Liver (tissue), 8 donors: ENCODE measurements at regions not wholly inside any gene's neighbourhood (a gene's known extent, or its start where the extent isn't known, plus 50 kb on each side); places are given as distances from the start of the nearest gene placed in this dataset.

Experiments
- DNase-seq: peaks from one replicate; pipeline ENCODE4 v3.0.0-alpha.2; 2017; ENCODE audit warnings: low spot score
- H3K27ac ChIP-seq, 2 donors: one replicate each; pipeline ENCODE4 v1.7.0; 2013; ENCODE audit warnings: inconsistent platforms in 2 of 2, low read length in 2 of 2, control low read depth in 1 of 2, low read depth in 1 of 2, mild to moderate bottlenecking in 1 of 2
- H3K27me3 ChIP-seq, 4 donors: one replicate each; pipeline versions ENCODE4 v1.6.1 to v1.7.0; 2013; ENCODE audit warnings: low read length in 3 of 4, inconsistent platforms in 1 of 4, mild to moderate bottlenecking in 1 of 4, moderate library complexity in 1 of 4; ENCODE audit not compliant: control insufficient read depth in 4 of 4, insufficient read depth in 4 of 4
- H3K36me3 ChIP-seq, 4 donors: one replicate each; pipeline versions ENCODE4 v1.6.1 to v1.7.0; 2013; ENCODE audit warnings: low read length in 3 of 4, mild to moderate bottlenecking in 3 of 4, low read depth in 1 of 4, moderate library complexity in 1 of 4; ENCODE audit not compliant: control insufficient read depth in 4 of 4, insufficient read depth in 3 of 4
- H3K4me1 ChIP-seq, 4 donors: one replicate each; pipeline versions ENCODE4 v1.6.1 to v1.7.0; 2013; ENCODE audit warnings: low read length in 3 of 4, mild to moderate bottlenecking in 3 of 4, moderate library complexity in 1 of 4; ENCODE audit not compliant: control insufficient read depth in 4 of 4, insufficient read depth in 4 of 4
- H3K4me3 ChIP-seq, 3 donors: one replicate each; pipeline versions ENCODE4 v1.6.1 to v1.7.0; 2013; ENCODE audit warnings: low read length in 3 of 3, control low read depth in 1 of 3, low read depth in 1 of 3, mild to moderate bottlenecking in 1 of 3
- H3K9ac ChIP-seq, 2 donors: one replicate each; pipeline ENCODE4 v1.7.0; 2013; ENCODE audit warnings: low read length in 2 of 2, mild to moderate bottlenecking in 2 of 2, moderate library complexity in 2 of 2, control low read depth in 1 of 2, low read depth in 1 of 2
- H3K9me3 ChIP-seq, 4 donors: one replicate each; pipeline versions ENCODE4 v1.6.1 to v1.7.0; 2013; ENCODE audit warnings: low read length in 3 of 4; ENCODE audit not compliant: control insufficient read depth in 4 of 4
- ATF3 ChIP-seq: IDR thresholded peaks from 2 replicates; pipeline ENCODE4 v1.6.1; 2016; ENCODE audit warnings: antibody characterized with exemption
- CTCF ChIP-seq: fragments of 150-350 bp; IDR thresholded peaks from 2 replicates; pipeline ENCODE4 v1.5.1; 2017; ENCODE audit warnings: improper control_type of control experiment, low read depth, low read length; ENCODE audit not compliant: missing input control
- EGR1 ChIP-seq, 2 donors: IDR thresholded peaks; 2 replicates each; pipeline ENCODE4 v1.6.1; 2016 to 2018; ENCODE audit warnings: antibody characterized with exemption in 2 of 2, low read depth in 2 of 2
- FOXA1 ChIP-seq: IDR thresholded peaks from 2 replicates; pipeline ENCODE4 v1.6.1; 2016; ENCODE audit warnings: antibody characterized with exemption
- FOXA2 ChIP-seq: IDR thresholded peaks from 2 replicates; pipeline ENCODE4 v1.6.1; 2016; ENCODE audit warnings: antibody characterized with exemption
- GABPA ChIP-seq, 2 donors: IDR thresholded peaks in 1 of 2; conservative IDR thresholded peaks in 1 of 2; 2 replicates each; pipeline ENCODE4 v1.6.1; 2016; ENCODE audit warnings: antibody characterized with exemption in 2 of 2, mild to moderate bottlenecking in 1 of 2, moderate library complexity in 1 of 2
- HNF4A ChIP-seq, 2 donors: conservative IDR thresholded peaks; 2 replicates each; pipeline ENCODE4 v1.6.1; 2016; ENCODE audit warnings: antibody characterized with exemption in 2 of 2, mild to moderate bottlenecking in 2 of 2
- HNF4G ChIP-seq: IDR thresholded peaks from 2 replicates; pipeline ENCODE4 v1.6.1; 2016; ENCODE audit warnings: antibody characterized with exemption
- JUND ChIP-seq, 2 donors: IDR thresholded peaks; 2 replicates each; pipeline ENCODE4 v1.6.1; 2016; ENCODE audit warnings: antibody characterized with exemption in 2 of 2
- MAX ChIP-seq: IDR thresholded peaks from 2 replicates; pipeline ENCODE4 v1.6.1; 2016; ENCODE audit warnings: antibody characterized with exemption
- NR2F2 ChIP-seq: IDR thresholded peaks from 2 replicates; pipeline ENCODE4 v1.6.1; 2016; ENCODE audit warnings: antibody characterized with exemption
- RAD21 ChIP-seq, 2 donors: IDR thresholded peaks; 2 replicates each; pipeline ENCODE4 v1.6.1; 2016; ENCODE audit warnings: antibody characterized with exemption in 2 of 2, mild to moderate bottlenecking in 2 of 2
- REST ChIP-seq: IDR thresholded peaks from 2 replicates; pipeline ENCODE4 v1.6.1; 2016; ENCODE audit warnings: antibody characterized with exemption, mild to moderate bottlenecking
- RXRA ChIP-seq, 2 donors: IDR thresholded peaks; 2 replicates each; pipeline ENCODE4 v1.6.1; 2017 to 2018; ENCODE audit warnings: antibody characterized with exemption in 2 of 2, mild to moderate bottlenecking in 1 of 2
- SP1 ChIP-seq: IDR thresholded peaks from 2 replicates; pipeline ENCODE4 v1.6.1; 2018; ENCODE audit warnings: antibody characterized with exemption, mild to moderate bottlenecking
- TAF1 ChIP-seq: conservative IDR thresholded peaks from 2 replicates; pipeline ENCODE4 v1.6.1; 2016; ENCODE audit warnings: antibody characterized with exemption, mild to moderate bottlenecking
- YY1 ChIP-seq: IDR thresholded peaks from 2 replicates; pipeline ENCODE4 v1.6.1; 2016; ENCODE audit warnings: antibody characterized with exemption, mild to moderate bottlenecking
- ZBTB33 ChIP-seq: IDR thresholded peaks from 2 replicates; pipeline ENCODE4 v1.6.1; 2016; ENCODE audit warnings: antibody characterized with exemption
- whole genome bisulfite sequencing: extraction: QIAGEN DNeasy Blood & Tissue Kit; methylation state at CpG from one replicate; pipeline ENCODE4 v1.1.7; 2013; 5-methylcytosine and 5-hydroxymethylcytosine counted together
- donor health status: healthy.
- donor health status: healthy.
- donor health status: healthy.
- donor health status: healthy.
- donor health status: healthy.

- 97% methylated on average over 5 of the region's 5 CpGs for WGBS
Measured at GRCh38 chr4:104382961-104383360, 111.7 kb downstream of the CXXC4 start.

GRCh38 chr4:104381729-104382128 is 113.0 kb downstream of the CXXC4 start:
- no peaks in the 10 kb centered on the region for H3K27me3 ChIP-seq
- no peak overlapping the region for H3K9ac ChIP-seq
- H3K36me3 ChIP-seq: no peaks in the 10 kb centered on the region
- H3K4me1 ChIP-seq: no peaks in the 10 kb centered on the region
- no peak overlapping the region for H3K4me3 ChIP-seq
- no peak for DNase-seq
- no peaks in the 10 kb centered on the region for H3K9me3 ChIP-seq
- TF ChIP-seq FOXA2 (no peak), ZBTB33 (no peak), HNF4A (conservative IDR thresholded peaks at IDR 0.05) (no peak), JUND (IDR thresholded peaks at IDR 0.05) (no peak), MAX (no peak), SP1 (no peak), FOXA1 (no peak), TAF1 (no peak), HNF4G (no peak), GABPA (IDR thresholded peaks at IDR 0.05 in 1 of 2, conservative IDR thresholded peaks at IDR 0.05 in 1 of 2) (no peak), RAD21 (IDR thresholded peaks at IDR 0.05) (no peak), ATF3 (no peak), RXRA (IDR thresholded peaks at IDR 0.05) (no peak), YY1 (no peak), CTCF (no peak), NR2F2 (no peak), EGR1 (IDR thresholded peaks at IDR 0.05; ENCODE audit: low read depth in 2 of 2) (no peak), REST (no peak)
- WGBS: 65% methylated on average over 1 of the region's 1 CpG
- no peak overlapping the region for H3K27ac ChIP-seq

More at GRCh38 chr4:104382961-104383360, 111.7 kb downstream of the CXXC4 start:
- Histone ChIP-seq H3K36me3 (no peaks in the 10 kb centered on the region), H3K4me1 (no peaks in the 10 kb centered on the region), H3K27ac (no peak overlapping the region), H3K4me3 (no peak overlapping the region), H3K9ac (no peak overlapping the region), H3K27me3 (no peaks in the 10 kb centered on the region), H3K9me3 (no peaks in the 10 kb centered on the region)
- no peak for DNase-seq
- TF ChIP-seq JUND (IDR thresholded peaks at IDR 0.05) (no peak), RAD21 (IDR thresholded peaks at IDR 0.05) (no peak), MAX (no peak), RXRA (IDR thresholded peaks at IDR 0.05) (no peak)
